Caco-2 (cell line): ENCODE measurements at regions not wholly inside any gene's neighbourhood (a gene's known extent, or its start where the extent isn't known, plus 50 kb on each side); places are given as distances from the start of the nearest gene placed in this dataset.

Source experiments
- BruUV-seq: library from RNA; stranded (reverse); fragments of 400-500 nt; replicated peaks from 2 replicates; lab custom pipeline; 2021; lab: Mats Ljungman, UMichigan
- CTCF ChIA-PET: fragments of 300-600 bp; sonication (Branson Sonifier 250); formaldehyde crosslinking; loops from one replicate; lab custom pipeline; 2022; ENCODE audit warnings: antibody characterized with exemption; lab: Charles Lee
- POLR2A ChIA-PET: fragments of 300-600 bp; sonication (Branson Sonifier 250); formaldehyde crosslinking; loops from one replicate; lab custom pipeline; 2022; ENCODE audit warnings: antibody characterized with exemption; lab: Charles Lee
- DNase-seq, 2 experiments: peaks; one replicate each; pipeline versions ENCODE4 v3.0.0 to v3.0.0-alpha.2; 2020 to 2022
- H3K27me3 ChIP-seq: replicated peaks from 2 replicates; pipeline ENCODE4 v1.6.0; 2011; ENCODE audit warnings: low read length; ENCODE audit not compliant: control insufficient read depth, insufficient read depth
- H3K36me3 ChIP-seq: 2 replicates; pipeline ENCODE4 v1.5.1; 2011; ENCODE audit warnings: low read length; ENCODE audit not compliant: control insufficient read depth, insufficient read depth
- H3K4me1 ChIP-seq: fragments of 250-450 bp; sonication (Bioruptor Pico); 2 replicates; pipeline ENCODE4 v1.5.1; 2020; ENCODE audit warnings: mild to moderate bottlenecking
- H3K4me3 ChIP-seq: 2 replicates; pipeline ENCODE4 v1.5.1; 2011; ENCODE audit warnings: low read depth, mild to moderate bottlenecking, control low read depth, low read length
- H3K9me3 ChIP-seq: fragments of 250-450 bp; sonication (Bioruptor Pico); 2 replicates; pipeline ENCODE4 v1.5.1; 2020; ENCODE audit warnings: mild to moderate bottlenecking, moderate library complexity
- H3K27ac Mint-ChIP-seq: one replicate; pipeline ENCODE4 v1.8.0; 2022; ENCODE audit warnings: mixed read lengths; ENCODE audit not compliant: unreplicated experiment
- H3K27me3 Mint-ChIP-seq: one replicate; pipeline ENCODE4 v1.8.0; 2022; ENCODE audit warnings: mixed read lengths; ENCODE audit not compliant: insufficient read depth, unreplicated experiment
- H3K36me3 Mint-ChIP-seq: one replicate; pipeline ENCODE4 v1.8.0; 2022; ENCODE audit warnings: mild to moderate bottlenecking, mixed read lengths; ENCODE audit not compliant: insufficient read depth, unreplicated experiment
- H3K4me1 Mint-ChIP-seq: one replicate; pipeline ENCODE4 v1.8.0; 2022; ENCODE audit warnings: low read depth, mixed read lengths; ENCODE audit not compliant: unreplicated experiment
- H3K4me3 Mint-ChIP-seq: one replicate; pipeline ENCODE4 v1.8.0; 2022; ENCODE audit warnings: mild to moderate bottlenecking, moderate library complexity, mixed read lengths; ENCODE audit not compliant: unreplicated experiment
- H3K9me3 Mint-ChIP-seq: one replicate; pipeline ENCODE4 v1.8.0; 2022; ENCODE audit warnings: mixed read lengths; ENCODE audit not compliant: unreplicated experiment
- intact Hi-C: fragments of 100-400 bp; cut with micrococcal nuclease; formaldehyde crosslinking; loops from one replicate; pipeline ENCODE4 v1.10.0; 2022; ENCODE audit not compliant: unreplicated experiment
- TF ChIP-seq, protein P1 (sequence below), 2 experiments: fragments of 200-600 bp in 1 of 2; IDR thresholded peaks; 1 replicate in 1 of 2; 2 replicates in 1 of 2; pipeline versions ENCODE4 v1.5.1 to v1.8.0; 2011 to 2022; ENCODE audit warnings: antibody characterized with exemption in 1 of 2, control low read depth in 1 of 2, inconsistent platforms in 1 of 2, low read depth in 1 of 2, low read length in 1 of 2, mild to moderate bottlenecking in 1 of 2, moderate library complexity in 1 of 2; ENCODE audit not compliant: insufficient read depth in 1 of 2, severe bottlenecking in 1 of 2, unreplicated experiment in 1 of 2

DNA sequence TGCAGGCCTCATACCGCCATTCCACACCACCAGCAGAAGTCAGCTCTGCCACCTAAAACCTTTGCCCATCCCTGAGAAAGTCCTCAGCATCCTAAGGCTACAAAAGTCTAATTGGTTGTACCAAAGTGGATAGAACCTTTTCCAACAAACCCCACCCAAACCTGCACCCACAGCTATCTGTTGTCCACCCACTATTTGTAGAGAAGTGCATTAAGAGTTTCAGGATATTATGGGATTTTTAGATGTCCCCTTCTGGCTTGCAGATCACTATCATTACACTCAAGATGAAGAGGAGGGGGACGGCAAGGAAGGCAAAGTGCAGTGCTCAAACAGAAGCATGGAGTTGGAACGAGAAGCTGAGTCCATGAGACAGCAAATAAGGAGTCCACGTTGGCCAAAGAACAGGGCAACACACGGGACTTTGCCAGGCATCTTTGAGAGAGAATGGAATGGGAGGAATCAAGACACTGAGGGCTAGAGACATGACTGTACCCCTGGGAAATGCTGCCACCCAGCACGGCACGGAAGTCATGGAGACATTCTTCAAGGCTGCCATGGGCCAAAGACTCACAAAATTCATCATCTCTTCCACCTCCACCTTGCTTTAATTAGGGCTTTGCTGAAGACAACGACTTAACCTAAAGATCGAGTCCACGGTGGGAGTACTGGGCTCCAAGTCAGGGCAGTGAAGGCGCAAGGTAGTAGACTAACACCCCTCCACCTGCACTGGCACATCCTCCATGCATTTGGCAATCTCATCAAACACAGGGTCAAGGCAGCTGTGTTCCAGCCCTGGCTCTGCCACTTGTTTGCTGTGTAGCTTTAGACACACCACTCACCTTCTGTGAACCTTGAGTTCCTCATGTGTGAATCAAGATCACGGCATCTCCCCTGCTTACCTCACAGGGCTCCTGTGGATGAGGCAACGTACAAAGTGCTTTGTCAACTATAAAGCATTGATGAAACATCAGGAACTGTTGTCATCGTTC lies 112.9 kb upstream of the TMEM45B start:
- Mint-ChIP-seq H3K9me3 (no peaks in the 10 kb centered on the region), H3K4me3 (no peak overlapping the region), H3K36me3 (no peaks in the 10 kb centered on the region), H3K27ac (no peak overlapping the region), H3K27me3 (no peaks in the 10 kb centered on the region), H3K4me1 (peaks cover 12% of the 10 kb centered on the region)
- no peak overlapping the region for H3K4me3 ChIP-seq
- intact Hi-C loops = no loop called here
- no TSS peak for BruUV-seq
- peaks cover 17% of the 10 kb centered on the region for H3K4me1 ChIP-seq
- no peaks in the 10 kb centered on the region for H3K27me3 ChIP-seq
- H3K36me3 ChIP-seq = no peaks in the 10 kb centered on the region
- POLR2A ChIA-PET = no interaction called here
- no peaks in the 10 kb centered on the region for H3K9me3 ChIP-seq
- DNase-seq = peak in 1 of 2 experiments; percentile 32
- TF ChIP-seq, protein P1, sequence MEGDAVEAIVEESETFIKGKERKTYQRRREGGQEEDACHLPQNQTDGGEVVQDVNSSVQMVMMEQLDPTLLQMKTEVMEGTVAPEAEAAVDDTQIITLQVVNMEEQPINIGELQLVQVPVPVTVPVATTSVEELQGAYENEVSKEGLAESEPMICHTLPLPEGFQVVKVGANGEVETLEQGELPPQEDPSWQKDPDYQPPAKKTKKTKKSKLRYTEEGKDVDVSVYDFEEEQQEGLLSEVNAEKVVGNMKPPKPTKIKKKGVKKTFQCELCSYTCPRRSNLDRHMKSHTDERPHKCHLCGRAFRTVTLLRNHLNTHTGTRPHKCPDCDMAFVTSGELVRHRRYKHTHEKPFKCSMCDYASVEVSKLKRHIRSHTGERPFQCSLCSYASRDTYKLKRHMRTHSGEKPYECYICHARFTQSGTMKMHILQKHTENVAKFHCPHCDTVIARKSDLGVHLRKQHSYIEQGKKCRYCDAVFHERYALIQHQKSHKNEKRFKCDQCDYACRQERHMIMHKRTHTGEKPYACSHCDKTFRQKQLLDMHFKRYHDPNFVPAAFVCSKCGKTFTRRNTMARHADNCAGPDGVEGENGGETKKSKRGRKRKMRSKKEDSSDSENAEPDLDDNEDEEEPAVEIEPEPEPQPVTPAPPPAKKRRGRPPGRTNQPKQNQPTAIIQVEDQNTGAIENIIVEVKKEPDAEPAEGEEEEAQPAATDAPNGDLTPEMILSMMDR (IDR thresholded peaks at IDR 0.05; ENCODE audit: insufficient read depth in 1 of 2, low read depth in 1 of 2, low read length in 1 of 2, severe bottlenecking in 1 of 2, unreplicated experiment in 1 of 2) = no peak
- CTCF ChIA-PET = interaction anchor here (1.0 kb wide), 1 partner anchor 47 kb away, joined by 3 read pairs; no protein-coding TSS in a partner anchor

DNA sequence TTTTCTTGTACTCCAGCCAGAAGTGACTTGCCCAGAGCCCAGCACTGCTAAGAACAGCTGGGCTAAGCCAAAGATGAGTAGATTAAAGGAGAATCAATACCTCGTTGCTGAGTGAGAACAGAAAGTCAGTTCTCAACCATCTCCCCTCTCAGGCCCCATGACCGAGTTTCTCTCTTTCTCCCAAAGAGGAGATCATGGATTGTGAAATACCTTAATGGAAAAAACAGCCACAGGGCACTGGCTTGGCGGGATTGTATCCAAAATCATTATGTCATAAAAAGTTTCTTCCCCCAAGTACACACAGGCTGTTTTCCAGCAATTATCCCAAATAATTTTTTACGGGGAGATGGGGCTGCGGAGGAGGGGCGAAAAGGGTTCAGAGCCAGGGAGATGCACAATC lies 111.8 kb upstream of the TMEM45B start:
- POLR2A ChIA-PET = no interaction called here
- no peak overlapping the region for H3K4me3 Mint-ChIP-seq

DNA sequence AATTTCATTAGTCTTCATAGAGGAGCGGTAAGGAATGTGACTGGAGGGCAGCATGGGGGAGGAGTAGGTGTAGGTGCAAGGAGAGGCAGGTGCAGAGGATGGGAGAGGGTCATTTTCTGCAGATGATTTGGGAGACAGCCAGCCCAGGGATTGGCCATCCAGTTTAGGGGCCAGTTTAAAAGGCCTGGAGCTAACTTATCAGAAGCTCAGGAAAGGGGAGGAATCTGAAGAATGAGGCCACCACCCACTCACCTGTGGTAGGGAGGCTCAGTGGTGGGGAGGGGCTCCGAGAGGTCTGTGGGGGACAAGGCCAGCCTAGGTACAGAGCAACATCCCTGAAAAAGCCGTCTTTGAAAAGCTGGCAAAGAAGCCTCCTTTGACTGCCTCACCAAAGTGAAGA lies 110.8 kb upstream of the TMEM45B start:
- DNase-seq = peak in 1 of 2 experiments; percentile 70
- Mint-ChIP-seq H3K4me1 (peaks cover 12% of the 10 kb centered on the region), H3K27me3 (no peaks in the 10 kb centered on the region), H3K9me3 (no peaks in the 10 kb centered on the region), H3K4me3 (no peak overlapping the region), H3K36me3 (no peaks in the 10 kb centered on the region), H3K27ac (no peak overlapping the region)
- intact Hi-C loops = no loop called here
- ChIA-PET POLR2A (no interaction called here), CTCF (interaction anchor here (1.0 kb wide), 1 partner anchor 45 kb away, joined by 3 read pairs; no protein-coding TSS in a partner anchor)
- Histone ChIP-seq H3K9me3 (no peaks in the 10 kb centered on the region), H3K4me1 (peaks cover 17% of the 10 kb centered on the region), H3K4me3 (no peak overlapping the region), H3K36me3 (no peaks in the 10 kb centered on the region), H3K27me3 (no peaks in the 10 kb centered on the region)
- BruUV-seq = no TSS peak
- TF ChIP-seq, protein P1 (IDR thresholded peaks at IDR 0.05; ENCODE audit: insufficient read depth in 1 of 2, low read depth in 1 of 2, low read length in 1 of 2, severe bottlenecking in 1 of 2, unreplicated experiment in 1 of 2) = no peak

More for the DNA sequence above, 111.8 kb upstream of the TMEM45B start:
- CTCF ChIA-PET = no interaction called here
- intact Hi-C loops = no loop called here
- H3K4me1 ChIP-seq = peaks cover 17% of the 10 kb centered on the region
- TF ChIP-seq, protein P1 (IDR thresholded peaks at IDR 0.05; ENCODE audit: insufficient read depth in 1 of 2, low read depth in 1 of 2, low read length in 1 of 2, severe bottlenecking in 1 of 2, unreplicated experiment in 1 of 2) = no peak
- DNase-seq = peak in 1 of 2 experiments; percentile 17
- Mint-ChIP-seq H3K27me3 (no peaks in the 10 kb centered on the region), H3K4me1 (peaks cover 12% of the 10 kb centered on the region), H3K9me3 (no peaks in the 10 kb centered on the region), H3K27ac (no peak overlapping the region), H3K36me3 (no peaks in the 10 kb centered on the region)
- H3K4me3 ChIP-seq = no peak overlapping the region
- no peaks in the 10 kb centered on the region for H3K27me3 ChIP-seq
- no TSS peak for BruUV-seq
- no peaks in the 10 kb centered on the region for H3K9me3 ChIP-seq
- no peaks in the 10 kb centered on the region for H3K36me3 ChIP-seq
